ENCODE measurements at regions not wholly inside any gene's neighbourhood (a gene's known extent, or its start where the extent isn't known, plus 50 kb on each side); places are given as distances from the start of the nearest gene placed in this dataset.
"Not testable (repeated sequence)": the region's sequence is repeated elsewhere in the genome, so short reads cannot be mapped to it uniquely, and the experiment has no call there.

- ATAC-seq (no peak), DNase-seq (no peak)
- intact Hi-C loops (cut with DNase I) = no loop called here
- no peaks in the 10 kb centered on the region for H3K4me1 ChIP-seq (ENCODE audit: control insufficient read depth, insufficient read depth, low read length)
- no peak overlapping the region for H3K27ac ChIP-seq (ENCODE audit: low read length)
- no peaks in the 10 kb centered on the region for H3K27me3 ChIP-seq (ENCODE audit: control insufficient read depth, insufficient read depth)
- no peaks in the 10 kb centered on the region for H3K9me3 ChIP-seq (ENCODE audit: control insufficient read depth, low read length)
- H3K4me3 ChIP-seq (ENCODE audit: low read length) = no peak overlapping the region
These were observed 560.4 kb downstream of the GRXCR1 start for GRCh38 chr4:43452948-43453347.

- intact Hi-C loops (cut with DNase I) = no loop called here
- H3K4me1 ChIP-seq (ENCODE audit: control insufficient read depth, insufficient read depth, low read length) = no peaks in the 10 kb centered on the region
- H3K27ac ChIP-seq (ENCODE audit: low read length) = no peak overlapping the region
- no peaks in the 10 kb centered on the region for H3K9me3 ChIP-seq (ENCODE audit: control insufficient read depth, low read length)
- no peak for DNase-seq
- ATAC-seq = no peak
- no peaks in the 10 kb centered on the region for H3K27me3 ChIP-seq (ENCODE audit: control insufficient read depth, insufficient read depth)
- 52% methylated on average over 2 of the region's 2 CpGs for WGBS
- no peak overlapping the region for H3K4me3 ChIP-seq (ENCODE audit: low read length)
These were observed 563.9 kb downstream of the GRXCR1 start for GRCh38 chr4:43456383-43456782.

- intact Hi-C loops (cut with DNase I) = no loop called here
- H3K4me1 ChIP-seq (ENCODE audit: control insufficient read depth, insufficient read depth, low read length) = no peaks in the 10 kb centered on the region
- no peaks in the 10 kb centered on the region for H3K27me3 ChIP-seq (ENCODE audit: control insufficient read depth, insufficient read depth)
- 83% methylated on average over 2 of the region's 2 CpGs for WGBS
- no peak overlapping the region for H3K4me3 ChIP-seq (ENCODE audit: low read length)
- ATAC-seq (no peak), DNase-seq (no peak)
- no peaks in the 10 kb centered on the region for H3K9me3 ChIP-seq (ENCODE audit: control insufficient read depth, low read length)
- H3K27ac ChIP-seq (ENCODE audit: low read length) = no peak overlapping the region
These were observed 565.4 kb downstream of the GRXCR1 start for GRCh38 chr4:43457866-43458265.

GRCh38 chr4:43458293-43458692 lies 565.8 kb downstream of the GRXCR1 start:
- H3K4me3 ChIP-seq (ENCODE audit: low read length) = no peak overlapping the region
- DNase-seq (no peak), ATAC-seq (no peak)
- WGBS = 70% methylated on average over 4 of the region's 4 CpGs
- H3K27ac ChIP-seq (ENCODE audit: low read length) = no peak overlapping the region
- intact Hi-C loops (cut with DNase I) = no loop called here
- no peaks in the 10 kb centered on the region for H3K4me1 ChIP-seq (ENCODE audit: control insufficient read depth, insufficient read depth, low read length)
- H3K9me3 ChIP-seq (ENCODE audit: control insufficient read depth, low read length) = no peaks in the 10 kb centered on the region
- H3K27me3 ChIP-seq (ENCODE audit: control insufficient read depth, insufficient read depth) = no peaks in the 10 kb centered on the region

GRCh38 chr4:43471950-43472349 lies 579.4 kb downstream of the GRXCR1 start:
- DNase-seq = no peak
- 68% methylated on average over 5 of the region's 5 CpGs for WGBS
- Histone ChIP-seq H3K9me3 (ENCODE audit: control insufficient read depth, low read length) (no peaks in the 10 kb centered on the region), H3K27ac (ENCODE audit: low read length) (no peak overlapping the region), H3K4me1 (ENCODE audit: control insufficient read depth, insufficient read depth, low read length) (no peaks in the 10 kb centered on the region), H3K27me3 (ENCODE audit: control insufficient read depth, insufficient read depth) (no peaks in the 10 kb centered on the region), H3K4me3 (ENCODE audit: low read length) (no peak overlapping the region)
- intact Hi-C loops (cut with DNase I) = no loop called here
- no peak for ATAC-seq

- WGBS = 36% methylated on average over 1 of the region's 1 CpG
- DNase-seq (no peak), ATAC-seq (no peak)
- intact Hi-C loops (cut with DNase I) = no loop called here
- H3K9me3 ChIP-seq (ENCODE audit: control insufficient read depth, low read length) = no peaks in the 10 kb centered on the region
- no peak overlapping the region for H3K27ac ChIP-seq (ENCODE audit: low read length)
- H3K4me3 ChIP-seq (ENCODE audit: low read length) = no peak overlapping the region
- no peaks in the 10 kb centered on the region for H3K4me1 ChIP-seq (ENCODE audit: control insufficient read depth, insufficient read depth, low read length)
- H3K27me3 ChIP-seq (ENCODE audit: control insufficient read depth, insufficient read depth) = no peaks in the 10 kb centered on the region
These were observed 589.0 kb downstream of the GRXCR1 start for GRCh38 chr4:43481526-43481925.

- no peak for DNase-seq
- intact Hi-C loops (cut with DNase I) = no loop called here
- Histone ChIP-seq H3K27ac (ENCODE audit: low read length) (no peak overlapping the region), H3K4me3 (ENCODE audit: low read length) (no peak overlapping the region), H3K27me3 (ENCODE audit: control insufficient read depth, insufficient read depth) (no peaks in the 10 kb centered on the region), H3K4me1 (ENCODE audit: control insufficient read depth, insufficient read depth, low read length) (no peaks in the 10 kb centered on the region), H3K9me3 (ENCODE audit: control insufficient read depth, low read length) (no peaks in the 10 kb centered on the region)
- WGBS = 35% methylated on average over 4 of the region's 4 CpGs
- no peak for ATAC-seq
These were observed 592.7 kb downstream of the GRXCR1 start for GRCh38 chr4:43485196-43485595.

GRCh38 chr4:43496188-43496587 lies 603.7 kb downstream of the GRXCR1 start:
- Histone ChIP-seq H3K4me1 (ENCODE audit: control insufficient read depth, insufficient read depth, low read length) (no peaks in the 10 kb centered on the region), H3K27me3 (ENCODE audit: control insufficient read depth, insufficient read depth) (no peaks in the 10 kb centered on the region), H3K27ac (ENCODE audit: low read length) (no peak overlapping the region), H3K9me3 (ENCODE audit: control insufficient read depth, low read length) (no peaks in the 10 kb centered on the region), H3K4me3 (ENCODE audit: low read length) (no peak overlapping the region)
- DNase-seq = no peak
- ATAC-seq = no peak
- intact Hi-C loops (cut with DNase I) = no loop called here

GRCh38 chr4:43496602-43497001 lies 604.1 kb downstream of the GRXCR1 start:
- WGBS = 37% methylated on average over 2 of the region's 2 CpGs
- Histone ChIP-seq H3K4me1 (ENCODE audit: control insufficient read depth, insufficient read depth, low read length) (no peaks in the 10 kb centered on the region), H3K27me3 (ENCODE audit: control insufficient read depth, insufficient read depth) (no peaks in the 10 kb centered on the region), H3K4me3 (ENCODE audit: low read length) (no peak overlapping the region), H3K27ac (ENCODE audit: low read length) (no peak overlapping the region), H3K9me3 (ENCODE audit: control insufficient read depth, low read length) (no peaks in the 10 kb centered on the region)
- intact Hi-C loops (cut with DNase I) = no loop called here
- DNase-seq (no peak), ATAC-seq (no peak)

GRCh38 chr4:43505823-43506222 lies 613.3 kb downstream of the GRXCR1 start:
- H3K4me1 ChIP-seq (ENCODE audit: control insufficient read depth, insufficient read depth, low read length); intact Hi-C loops (cut with DNase I); ATAC-seq; H3K27me3 ChIP-seq (ENCODE audit: control insufficient read depth, insufficient read depth); H3K27ac ChIP-seq (ENCODE audit: low read length); H3K9me3 ChIP-seq (ENCODE audit: control insufficient read depth, low read length); H3K4me3 ChIP-seq (ENCODE audit: low read length): not testable (repeated sequence)
- WGBS = 89% methylated on average over 13 of the region's 13 CpGs
- peak in 1 of 3 donors; percentile 10 for DNase-seq

GRCh38 chr4:43512253-43512652 lies 619.7 kb downstream of the GRXCR1 start:
- intact Hi-C loops (cut with DNase I) = no loop called here
- Histone ChIP-seq H3K27ac (ENCODE audit: low read length) (no peak overlapping the region), H3K4me3 (ENCODE audit: low read length) (no peak overlapping the region), H3K27me3 (ENCODE audit: control insufficient read depth, insufficient read depth) (no peaks in the 10 kb centered on the region), H3K9me3 (ENCODE audit: control insufficient read depth, low read length) (no peaks in the 10 kb centered on the region), H3K4me1 (ENCODE audit: control insufficient read depth, insufficient read depth, low read length) (no peaks in the 10 kb centered on the region)
- WGBS = 72% methylated on average over 1 of the region's 1 CpG
- ATAC-seq (no peak), DNase-seq (no peak)

GRCh38 chr4:43525646-43526045 lies 633.1 kb downstream of the GRXCR1 start:
- H3K4me1 ChIP-seq (ENCODE audit: control insufficient read depth, insufficient read depth, low read length) = no peaks in the 10 kb centered on the region
- no peak for ATAC-seq

More at GRCh38 chr4:43525646-43526045, 633.1 kb downstream of the GRXCR1 start:
- Histone ChIP-seq H3K27me3 (ENCODE audit: control insufficient read depth, insufficient read depth) (no peaks in the 10 kb centered on the region), H3K9me3 (ENCODE audit: control insufficient read depth, low read length) (no peaks in the 10 kb centered on the region), H3K4me3 (ENCODE audit: low read length) (no peak overlapping the region), H3K27ac (ENCODE audit: low read length) (no peak overlapping the region)
- WGBS = 82% methylated on average over 2 of the region's 2 CpGs
- intact Hi-C loops (cut with DNase I) = no loop called here
- DNase-seq = no peak
